Testis (tissue), 2 donors: ENCODE measurements at regions not wholly inside any gene's neighbourhood (a gene's known extent, or its start where the extent isn't known, plus 50 kb on each side); places are given as distances from the start of the nearest gene placed in this dataset.

Experiments used
- DNase-seq: peaks from one replicate; pipeline ENCODE4 v3.0.0-alpha.2; 2019
- H3K27ac ChIP-seq, 2 donors: fragments of 200-600 bp; sonication (generic); one replicate each; pipeline ENCODE4 v1.5.1; 2019
- H3K27me3 ChIP-seq: fragments of 200-600 bp; sonication (generic); one replicate; pipeline ENCODE4 v1.5.1; 2019
- H3K36me3 ChIP-seq: fragments of 200-600 bp; sonication (generic); one replicate; pipeline ENCODE4 v1.5.1; 2017; ENCODE audit warnings: low read depth; ENCODE audit errors: missing control alignments
- H3K4me1 ChIP-seq: fragments of 200-600 bp; sonication (generic); one replicate; pipeline ENCODE4 v1.5.1; 2019
- H3K4me3 ChIP-seq, 2 donors: fragments of 200-600 bp; sonication (generic); one replicate each; pipeline ENCODE4 v1.5.1; 2017 to 2019
- H3K9me3 ChIP-seq: fragments of 200-600 bp; sonication (generic); one replicate; pipeline ENCODE4 v1.5.1; 2017
- POLR2A ChIP-seq: fragments of 450-650 bp; IDR thresholded peaks from one replicate; pipeline ENCODE4 v1.6.1; 2017; ENCODE audit warnings: antibody characterized with exemption, mild to moderate bottlenecking, moderate library complexity
- WGBS, 2 donors: methylation state at CpG; one replicate each; pipeline ENCODE4 v1.1.5; 2018; 5-methylcytosine and 5-hydroxymethylcytosine counted together
- intact Hi-C: fragments of 100-400 bp; cut with DNase I; formaldehyde crosslinking; loops from one replicate; pipeline ENCODE4 v1.15.1; 2023; ENCODE audit warnings: low total_unique reads
- TF ChIP-seq, protein P1 (sequence below), 3 experiments: fragments of 450-650 bp in 2 of 3; fragments of 200-600 bp in 1 of 3; sonication (generic) in 1 of 3; IDR thresholded peaks; one replicate each; pipeline ENCODE4 v1.5.1; 2016 to 2019; ENCODE audit warnings: antibody characterized with exemption in 3 of 3, mild to moderate bottlenecking in 2 of 3, moderate library complexity in 1 of 3

DNA sequence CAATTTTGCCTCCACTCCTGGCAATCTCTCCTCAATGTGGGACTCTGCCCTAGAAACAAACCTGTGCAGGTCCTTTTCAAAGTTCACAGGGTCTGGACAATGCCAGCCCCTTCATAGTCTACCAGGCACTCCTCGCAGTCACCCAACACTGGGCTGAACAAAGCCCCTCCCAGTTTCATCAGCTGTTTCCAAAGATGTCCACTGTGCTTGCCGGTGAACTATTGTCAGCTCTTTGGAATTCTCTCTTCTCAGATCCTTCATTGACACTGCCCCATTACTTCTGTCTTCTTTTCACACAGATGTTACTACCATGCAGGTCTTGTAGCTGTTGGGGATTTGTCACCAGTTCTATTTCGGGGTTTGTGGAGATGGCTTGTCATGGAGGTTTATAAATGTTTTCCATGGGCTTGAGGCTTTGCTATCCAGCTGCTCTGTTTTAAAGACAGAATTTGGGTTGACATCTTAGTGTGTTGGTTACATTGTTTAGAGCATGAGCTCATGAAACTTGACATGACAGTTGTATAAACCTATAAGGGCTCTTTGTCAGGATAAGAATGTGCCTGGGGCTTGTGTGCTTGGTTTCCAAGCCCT, 77.3 kb upstream of the DHRS4 start:
- no peak for TF ChIP-seq POLR2A
- Histone ChIP-seq H3K9me3 (no peaks in the 10 kb centered on the region), H3K4me3 (no peak overlapping the region), H3K36me3 (no peaks in the 10 kb centered on the region), H3K27me3 (no peaks in the 10 kb centered on the region), H3K4me1 (no peaks in the 10 kb centered on the region), H3K27ac (no peak overlapping the region)
- no peak for DNase-seq
- intact Hi-C loops: no loop called here
- WGBS, 2 donors: 92 to 97% methylated on average over 3 of the region's 3 CpGs

DNA sequence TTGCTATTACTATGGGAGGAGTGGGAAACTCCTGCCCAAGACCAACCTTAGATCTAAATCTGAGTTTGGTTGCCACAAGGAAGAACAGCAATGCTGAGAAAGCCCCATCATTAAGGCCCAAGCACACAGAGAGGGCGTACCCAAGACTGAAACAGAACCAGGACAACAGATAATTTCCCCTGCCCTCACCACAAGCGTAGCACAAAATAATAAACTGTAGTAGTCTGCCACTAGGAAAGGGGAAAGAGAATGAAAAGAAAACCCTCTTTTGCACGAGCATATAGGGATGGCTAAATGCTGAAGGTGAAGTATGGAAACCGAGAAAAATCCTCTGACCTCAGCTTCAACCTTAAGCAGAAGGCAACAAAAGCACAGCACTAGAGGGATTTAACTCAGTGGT, 76.5 kb upstream of the DHRS4 start:
- Histone ChIP-seq H3K4me1 (no peaks in the 10 kb centered on the region), H3K36me3 (no peaks in the 10 kb centered on the region), H3K27ac (no peak overlapping the region), H3K4me3 (no peak overlapping the region), H3K27me3 (no peaks in the 10 kb centered on the region), H3K9me3 (no peaks in the 10 kb centered on the region)
- DNase-seq: no peak
- whole genome bisulfite sequencing, 2 donors: 97% methylated on average over 4 of the region's 4 CpGs
- intact Hi-C loops: no loop called here
- TF ChIP-seq, protein P1, sequence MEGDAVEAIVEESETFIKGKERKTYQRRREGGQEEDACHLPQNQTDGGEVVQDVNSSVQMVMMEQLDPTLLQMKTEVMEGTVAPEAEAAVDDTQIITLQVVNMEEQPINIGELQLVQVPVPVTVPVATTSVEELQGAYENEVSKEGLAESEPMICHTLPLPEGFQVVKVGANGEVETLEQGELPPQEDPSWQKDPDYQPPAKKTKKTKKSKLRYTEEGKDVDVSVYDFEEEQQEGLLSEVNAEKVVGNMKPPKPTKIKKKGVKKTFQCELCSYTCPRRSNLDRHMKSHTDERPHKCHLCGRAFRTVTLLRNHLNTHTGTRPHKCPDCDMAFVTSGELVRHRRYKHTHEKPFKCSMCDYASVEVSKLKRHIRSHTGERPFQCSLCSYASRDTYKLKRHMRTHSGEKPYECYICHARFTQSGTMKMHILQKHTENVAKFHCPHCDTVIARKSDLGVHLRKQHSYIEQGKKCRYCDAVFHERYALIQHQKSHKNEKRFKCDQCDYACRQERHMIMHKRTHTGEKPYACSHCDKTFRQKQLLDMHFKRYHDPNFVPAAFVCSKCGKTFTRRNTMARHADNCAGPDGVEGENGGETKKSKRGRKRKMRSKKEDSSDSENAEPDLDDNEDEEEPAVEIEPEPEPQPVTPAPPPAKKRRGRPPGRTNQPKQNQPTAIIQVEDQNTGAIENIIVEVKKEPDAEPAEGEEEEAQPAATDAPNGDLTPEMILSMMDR (IDR thresholded peaks at IDR 0.05): no peak
- TF ChIP-seq POLR2A: no peak

DNA sequence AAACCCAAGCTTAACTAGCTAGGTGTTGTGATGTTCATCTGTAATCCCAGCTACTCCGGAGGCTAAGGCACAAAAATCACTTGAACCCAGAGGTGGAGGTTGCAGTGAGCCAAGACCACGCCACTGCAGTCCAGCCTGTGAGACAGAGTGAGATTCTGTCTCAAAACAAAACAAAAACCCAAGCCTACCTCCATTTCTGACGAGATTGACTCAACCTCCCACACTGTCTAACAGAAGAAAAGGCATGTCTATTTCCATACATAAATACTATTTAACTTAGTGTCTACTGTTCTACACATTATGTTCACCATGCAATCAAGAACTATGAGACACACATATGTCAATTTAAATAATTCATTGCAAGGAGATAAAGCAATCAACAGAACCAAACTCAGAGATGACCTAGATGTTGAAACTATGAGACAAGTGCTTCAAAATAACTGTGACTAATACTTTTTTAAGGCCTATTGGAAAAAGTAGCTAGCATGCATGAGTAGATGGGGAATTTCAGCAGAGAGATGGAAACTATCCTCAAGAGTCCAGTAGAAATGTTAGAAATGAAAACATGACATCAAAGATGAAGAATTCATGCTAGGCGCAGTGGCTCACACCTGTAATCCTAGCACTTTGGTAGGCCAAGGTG, 75.9 kb upstream of the DHRS4 start:
- WGBS, 2 donors: 93 to 94% methylated on average over 4 of the region's 4 CpGs
- Histone ChIP-seq H3K27ac (no peak overlapping the region), H3K9me3 (no peaks in the 10 kb centered on the region), H3K27me3 (no peaks in the 10 kb centered on the region), H3K4me3 (no peak overlapping the region), H3K36me3 (no peaks in the 10 kb centered on the region), H3K4me1 (no peaks in the 10 kb centered on the region)
- TF ChIP-seq POLR2A: no peak
- TF ChIP-seq, protein P1 (IDR thresholded peaks at IDR 0.05): no peak
- intact Hi-C loops: no loop called here
- DNase-seq: no peak

DNA sequence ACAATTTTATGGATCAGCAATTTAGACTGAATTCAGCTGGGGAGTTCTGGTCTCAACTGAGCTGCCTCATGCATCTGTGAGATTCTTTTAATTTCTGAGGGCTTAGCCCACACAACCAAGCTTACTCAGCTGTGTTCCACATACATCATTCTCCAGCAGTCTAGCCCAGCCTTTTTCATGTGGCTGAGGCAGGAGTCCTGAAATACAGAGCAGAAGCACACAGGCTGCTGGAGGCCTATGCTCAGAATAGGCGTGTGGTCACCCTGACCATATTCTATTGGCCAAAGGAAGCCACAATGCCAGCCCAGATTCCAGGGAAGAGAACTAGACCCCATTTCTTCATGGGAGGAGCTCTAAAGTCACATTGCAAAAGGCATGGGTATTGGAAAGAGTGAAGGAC, 72.3 kb upstream of the DHRS4 start:
- DNase-seq: no peak
- H3K27ac ChIP-seq: no peak overlapping the region
- TF ChIP-seq, protein P1 (IDR thresholded peaks at IDR 0.05): no peak
- no peak for TF ChIP-seq POLR2A
- H3K4me1 ChIP-seq: no peaks in the 10 kb centered on the region
- H3K36me3 ChIP-seq: no peaks in the 10 kb centered on the region
- intact Hi-C loops: no loop called here
- no peak overlapping the region for H3K4me3 ChIP-seq
- H3K9me3 ChIP-seq: no peaks in the 10 kb centered on the region
- WGBS, 2 donors: 80 to 94% methylated on average over 1 of the region's 1 CpG
- H3K27me3 ChIP-seq: no peaks in the 10 kb centered on the region

DNA sequence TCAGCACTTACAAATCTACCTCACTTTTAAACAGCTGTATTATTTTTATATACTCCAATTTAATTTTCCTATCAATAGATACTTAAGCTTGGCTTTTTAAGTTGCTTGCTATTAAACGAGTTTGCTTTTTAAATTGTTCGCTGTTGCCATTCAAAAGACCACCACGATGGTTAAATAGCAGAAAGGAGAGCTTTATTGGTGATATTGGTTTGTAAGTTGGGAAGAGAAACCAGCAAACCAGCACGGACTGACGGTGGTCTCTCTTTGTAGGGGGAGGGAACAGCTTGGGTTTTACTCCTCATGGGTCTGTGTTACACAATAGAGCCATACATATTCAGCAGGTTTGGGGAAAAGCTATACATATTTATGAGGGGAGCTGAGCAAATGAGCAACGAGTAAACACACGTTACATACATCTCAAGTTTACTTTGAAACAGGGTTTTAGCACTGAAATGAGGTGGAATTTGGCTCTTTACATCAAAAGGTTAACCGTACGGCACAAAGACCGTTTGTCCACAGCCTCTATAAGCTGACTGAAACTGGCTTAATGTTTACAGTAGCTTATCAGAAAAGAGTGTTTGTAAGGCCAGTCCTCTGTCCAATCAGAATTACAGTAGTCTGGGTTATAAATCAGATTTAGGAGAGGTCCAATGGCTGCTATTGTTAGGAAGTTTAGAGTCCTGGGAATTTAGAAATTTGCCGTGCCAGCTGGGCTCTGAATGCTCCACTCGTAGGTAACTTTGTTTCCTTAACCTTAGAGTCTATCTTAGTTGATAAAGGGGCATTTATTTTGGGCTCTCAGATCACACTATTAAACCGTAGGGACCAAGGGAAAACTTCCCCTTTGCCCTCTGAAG, 69.7 kb upstream of the DHRS4 start:
- H3K9me3 ChIP-seq: no peaks in the 10 kb centered on the region
- intact Hi-C loops: no loop called here
- H3K4me3 ChIP-seq: peak overlapping the region in 1 of 2 donors; percentile 7
- no peak for DNase-seq
- H3K27ac ChIP-seq: peak overlapping the region in 1 of 2 donors; percentile 44
- TF ChIP-seq, protein P1 (IDR thresholded peaks at IDR 0.05): no peak
- no peak for TF ChIP-seq POLR2A
- no peaks in the 10 kb centered on the region for H3K27me3 ChIP-seq
- WGBS, 2 donors: 36 to 41% methylated on average over 13 of the region's 13 CpGs
- no peaks in the 10 kb centered on the region for H3K4me1 ChIP-seq
- H3K36me3 ChIP-seq: no peaks in the 10 kb centered on the region
